GM12891 (cell line): ENCODE measurements at regions not wholly inside any gene's neighbourhood (a gene's known extent, or its start where the extent isn't known, plus 50 kb on each side); places are given as distances from the start of the nearest gene placed in this dataset.
"Not testable (repeated sequence)": the region's sequence is repeated elsewhere in the genome, so short reads cannot be mapped to it uniquely, and the experiment has no call there.

ENCODE experiments used
- POLR2A ChIP-seq: IDR thresholded peaks from 2 replicates; pipeline ENCODE4 v1.6.1; 2011; ENCODE audit warnings: low read depth, low read length, control low read depth
- POU2F2 ChIP-seq: IDR thresholded peaks from 2 replicates; pipeline ENCODE4 v1.6.1; 2011; ENCODE audit warnings: low read depth, mild to moderate bottlenecking, control low read depth, low read length, moderate library complexity
- TAF1 ChIP-seq: IDR thresholded peaks from 2 replicates; pipeline ENCODE4 v1.6.1; 2011; ENCODE audit warnings: low read depth, low read length, control low read depth

DNA sequence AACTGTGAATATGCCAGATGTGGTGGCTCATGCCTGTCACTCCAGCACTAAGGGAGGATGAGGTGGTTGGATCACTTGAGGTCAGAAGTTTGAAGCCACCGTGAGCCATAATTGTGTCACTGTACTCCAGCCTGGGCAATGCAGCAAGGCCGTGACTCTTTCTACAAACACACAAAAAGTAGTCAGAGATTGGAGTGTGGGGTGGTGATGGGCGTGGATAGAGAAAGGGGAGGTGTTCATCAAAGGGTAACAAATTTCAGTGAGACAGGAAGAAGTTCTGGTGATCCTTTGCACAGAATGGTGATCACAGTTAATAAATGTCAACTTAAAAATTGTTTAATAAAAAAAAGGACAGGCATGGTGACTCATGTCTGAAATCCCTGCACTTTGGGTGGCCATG lies 112.1 kb downstream of the CDY2A start:
- not testable (repeated sequence) for TF ChIP-seq POU2F2, POLR2A, TAF1
